Ishikawa (cell line): ENCODE measurements at regions not wholly inside any gene's neighbourhood (a gene's known extent, or its start where the extent isn't known, plus 50 kb on each side); places are given as distances from the start of the nearest gene placed in this dataset.

Source experiments
- CEBPB ChIP-seq: IDR thresholded peaks from 2 replicates; pipeline ENCODE4 v1.6.1; 2012
- CREB1 ChIP-seq: IDR thresholded peaks from 2 replicates; pipeline ENCODE4 v1.6.1; 2012; ENCODE audit warnings: low read depth
- EGR1 ChIP-seq: IDR thresholded peaks from 2 replicates; pipeline ENCODE4 v1.6.1; 2012
- EP300 ChIP-seq: IDR thresholded peaks from 2 replicates; pipeline ENCODE4 v1.6.1; 2012; ENCODE audit warnings: borderline replicate concordance
- FOXM1 ChIP-seq: IDR thresholded peaks from 2 replicates; pipeline ENCODE4 v1.6.1; 2012; ENCODE audit warnings: low read depth, borderline replicate concordance
- MAX ChIP-seq: IDR thresholded peaks from 2 replicates; pipeline ENCODE4 v1.6.1; 2012
- NFIC ChIP-seq: IDR thresholded peaks from 2 replicates; pipeline ENCODE4 v1.6.1; 2012
- REST ChIP-seq: IDR thresholded peaks from 2 replicates; pipeline ENCODE4 v1.6.1; 2012; ENCODE audit warnings: low read depth, mild to moderate bottlenecking
- TAF1 ChIP-seq: IDR thresholded peaks from 2 replicates; pipeline ENCODE4 v1.6.1; 2012; ENCODE audit warnings: low read depth, mild to moderate bottlenecking
- TCF12 ChIP-seq: IDR thresholded peaks from 2 replicates; pipeline ENCODE4 v1.6.1; 2012; ENCODE audit warnings: low read depth

DNA sequence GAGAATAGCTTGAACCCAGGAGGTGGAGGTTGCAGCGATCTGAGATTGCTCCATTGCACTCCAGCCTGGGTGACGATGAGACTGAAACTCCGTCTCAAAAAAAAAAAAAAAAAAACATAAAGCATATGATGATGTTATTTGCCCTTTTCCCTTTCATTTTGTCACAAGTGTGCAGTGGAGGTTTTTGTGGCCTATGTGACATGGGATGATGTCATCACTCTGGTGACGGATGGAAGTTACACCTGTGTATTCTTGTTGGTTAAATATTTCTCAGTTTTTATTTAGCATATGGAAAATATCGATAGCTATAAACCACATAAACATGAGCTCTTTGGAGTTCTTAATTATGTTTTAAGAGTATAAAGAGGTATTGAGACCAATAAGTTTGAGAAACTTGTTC is 71.8 kb upstream of the EMX2 start:
- TF ChIP-seq TAF1 (no peak), TCF12 (no peak), NFIC (no peak), CEBPB (no peak), CREB1 (no peak), REST (no peak), MAX (no peak), EP300 (no peak), EGR1 (no peak), FOXM1 (no peak)
